ENCODE measurements at regions not wholly inside any gene's neighbourhood (a gene's known extent, or its start where the extent isn't known, plus 50 kb on each side); places are given as distances from the start of the nearest gene placed in this dataset.

DNA sequence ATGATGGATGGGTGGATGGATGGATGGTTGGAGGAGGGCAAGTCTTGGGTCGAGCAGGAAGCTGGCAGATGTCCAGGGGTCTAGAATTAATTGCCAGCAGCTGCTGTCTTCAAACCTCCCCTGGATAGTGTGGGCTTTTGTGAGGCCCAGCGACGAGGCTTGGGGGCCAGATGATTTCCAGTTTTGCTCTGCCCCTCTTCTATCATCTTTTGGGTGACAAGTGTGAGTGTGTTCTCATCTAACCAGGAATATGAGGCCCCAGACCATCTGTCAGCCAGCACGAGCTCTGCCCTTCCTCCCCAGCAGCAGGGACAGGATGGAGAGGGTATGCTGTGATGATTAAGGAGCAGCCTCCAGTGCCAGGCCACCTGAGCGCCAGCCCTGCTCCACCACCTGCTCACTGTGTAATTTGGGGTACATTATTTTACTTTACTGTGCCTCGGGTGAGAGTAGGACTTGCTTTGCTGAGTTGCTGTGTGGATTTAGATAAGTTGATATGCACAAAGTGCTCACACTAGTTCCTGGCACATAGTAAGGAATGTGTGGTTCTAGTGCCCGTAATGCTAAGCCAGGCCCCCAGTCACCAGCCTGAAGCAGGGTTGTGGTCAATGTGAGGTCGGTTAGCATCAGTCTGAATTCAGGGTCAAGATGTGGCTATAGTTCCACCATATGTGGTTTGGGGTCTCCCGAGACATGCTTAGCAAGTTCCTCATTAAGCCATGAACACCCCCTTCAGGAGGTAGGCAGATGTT lies 251.1 kb downstream of the CYP26B1 start:
- TF ChIP-seq POLR2A (IDR thresholded peaks at IDR 0.05), result no peak
- TF ChIP-seq, protein P1, sequence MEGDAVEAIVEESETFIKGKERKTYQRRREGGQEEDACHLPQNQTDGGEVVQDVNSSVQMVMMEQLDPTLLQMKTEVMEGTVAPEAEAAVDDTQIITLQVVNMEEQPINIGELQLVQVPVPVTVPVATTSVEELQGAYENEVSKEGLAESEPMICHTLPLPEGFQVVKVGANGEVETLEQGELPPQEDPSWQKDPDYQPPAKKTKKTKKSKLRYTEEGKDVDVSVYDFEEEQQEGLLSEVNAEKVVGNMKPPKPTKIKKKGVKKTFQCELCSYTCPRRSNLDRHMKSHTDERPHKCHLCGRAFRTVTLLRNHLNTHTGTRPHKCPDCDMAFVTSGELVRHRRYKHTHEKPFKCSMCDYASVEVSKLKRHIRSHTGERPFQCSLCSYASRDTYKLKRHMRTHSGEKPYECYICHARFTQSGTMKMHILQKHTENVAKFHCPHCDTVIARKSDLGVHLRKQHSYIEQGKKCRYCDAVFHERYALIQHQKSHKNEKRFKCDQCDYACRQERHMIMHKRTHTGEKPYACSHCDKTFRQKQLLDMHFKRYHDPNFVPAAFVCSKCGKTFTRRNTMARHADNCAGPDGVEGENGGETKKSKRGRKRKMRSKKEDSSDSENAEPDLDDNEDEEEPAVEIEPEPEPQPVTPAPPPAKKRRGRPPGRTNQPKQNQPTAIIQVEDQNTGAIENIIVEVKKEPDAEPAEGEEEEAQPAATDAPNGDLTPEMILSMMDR (IDR thresholded peaks at IDR 0.05), result no peak

All from Peyer's patch (tissue), 4 donors.